H1 (cell line): ENCODE measurements at regions not wholly inside any gene's neighbourhood (a gene's known extent, or its start where the extent isn't known, plus 50 kb on each side); places are given as distances from the start of the nearest gene placed in this dataset.

Experiments
- CBX5 ChIP-seq: fragments of 300-800, 300-1000 bp; sonication (generic); IDR thresholded peaks from 2 replicates; pipeline ENCODE4 v1.7.1; 2016; ENCODE audit warnings: antibody characterized with exemption, low read length, low read depth
- CHD2 ChIP-seq: IDR thresholded peaks from 2 replicates; pipeline ENCODE4 v1.6.1; 2012; ENCODE audit warnings: low read length, improper control_type of control experiment
- KDM1A ChIP-seq: fragments of 200-600, 300-600 bp; sonication (generic); IDR thresholded peaks from 2 replicates; pipeline ENCODE4 v1.7.1; 2016; ENCODE audit warnings: mild to moderate bottlenecking, low read length, borderline replicate concordance
- SIN3A ChIP-seq, 2 experiments: IDR thresholded peaks in 1 of 2; conservative IDR thresholded peaks in 1 of 2; 2 replicates each; pipeline ENCODE4 v1.6.1; 2011 to 2012; ENCODE audit warnings: low read length in 2 of 2, improper control_type of control experiment in 1 of 2, low read depth in 1 of 2, mild to moderate bottlenecking in 1 of 2
- SIRT6 ChIP-seq: IDR thresholded peaks from one replicate; pipeline ENCODE4 v1.7.1; 2012; ENCODE audit warnings: low read length, inconsistent platforms
- TBP ChIP-seq: IDR thresholded peaks from 2 replicates; pipeline ENCODE4 v1.6.1; 2011; ENCODE audit warnings: low read depth, low read length, improper control_type of control experiment
- TCF12 ChIP-seq: IDR thresholded peaks from 2 replicates; pipeline ENCODE4 v1.6.1; 2011; ENCODE audit warnings: low read depth, mild to moderate bottlenecking, low read length
- TF ChIP-seq, protein P1 (sequence below): IDR thresholded peaks from 2 replicates; pipeline ENCODE4 v1.6.1; 2011; ENCODE audit warnings: low read depth, mild to moderate bottlenecking, low read length; ENCODE audit not compliant: insufficient read depth

DNA sequence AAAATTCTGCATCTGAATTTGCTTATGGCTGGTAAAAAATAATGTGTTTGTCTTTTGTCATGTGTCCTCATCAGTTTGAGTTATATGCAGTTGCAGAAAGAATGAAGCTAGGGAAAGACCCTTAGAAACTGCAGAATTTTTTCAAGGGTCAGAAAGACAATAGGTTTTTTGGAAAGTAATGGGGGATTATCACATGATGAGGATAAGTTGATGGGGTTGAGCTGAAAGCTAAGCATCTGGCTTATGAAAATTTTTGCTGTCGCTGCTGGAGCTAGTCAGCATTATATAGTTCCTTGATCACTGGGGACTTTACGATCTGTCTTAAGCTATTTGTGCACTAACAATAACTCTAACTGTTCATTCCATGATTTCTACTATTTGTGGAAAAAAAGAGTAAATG, 331.7 kb downstream of the PPARGC1A start (continued):
- no peak for TF ChIP-seq CHD2
- TF ChIP-seq, protein P1, sequence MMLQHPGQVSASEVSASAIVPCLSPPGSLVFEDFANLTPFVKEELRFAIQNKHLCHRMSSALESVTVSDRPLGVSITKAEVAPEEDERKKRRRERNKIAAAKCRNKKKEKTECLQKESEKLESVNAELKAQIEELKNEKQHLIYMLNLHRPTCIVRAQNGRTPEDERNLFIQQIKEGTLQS, result no peak
- no peak for TF ChIP-seq TCF12
- no peak for TF ChIP-seq SIRT6
- TF ChIP-seq KDM1A, result no peak
- no peak for TF ChIP-seq CBX5
- no peak for TF ChIP-seq TBP
- no peak for TF ChIP-seq SIN3A (conservative IDR thresholded peaks at IDR 0.05 in 1 of 2, IDR thresholded peaks at IDR 0.05 in 1 of 2; ENCODE audit: low read depth in 1 of 2, low read length in 2 of 2)
